Stimulated activated CD8-positive, alpha-beta memory T cell treated with anti-CD3 and anti-CD28 coated beads, Interleukin-12 subunit alpha, Interleukin-12 subunit beta, amount 100 ng/mL, for 1 hour (primary cell): ENCODE measurements at regions not wholly inside any gene's neighbourhood (a gene's known extent, or its start where the extent isn't known, plus 50 kb on each side); places are given as distances from the start of the nearest gene placed in this dataset.

ENCODE experiments used
- DNase-seq: peaks from one replicate; pipeline ENCODE4 v3.0.0-alpha.2; 2020; ENCODE audit warnings: low read depth

DNA sequence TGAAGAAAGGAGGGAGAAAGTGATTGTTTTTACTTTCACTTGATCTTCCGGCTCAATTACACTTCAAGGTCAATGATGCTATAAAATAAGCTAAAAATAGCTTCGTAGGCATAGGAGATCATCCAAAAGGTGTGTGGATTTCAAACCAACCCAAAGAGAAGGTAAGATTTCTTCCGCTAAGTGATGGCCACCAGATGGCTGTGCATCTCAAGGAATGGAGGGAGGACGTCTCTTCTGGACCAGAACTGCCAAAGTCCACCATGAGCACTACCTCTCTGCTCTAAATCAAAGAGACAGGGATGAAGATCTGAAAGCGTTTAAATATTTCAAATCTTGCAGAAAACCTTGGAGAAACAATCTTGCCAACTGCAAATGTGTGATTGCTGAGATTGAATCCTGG is 199.1 kb upstream of the ZPLD1 start:
- no peak for DNase-seq

DNA sequence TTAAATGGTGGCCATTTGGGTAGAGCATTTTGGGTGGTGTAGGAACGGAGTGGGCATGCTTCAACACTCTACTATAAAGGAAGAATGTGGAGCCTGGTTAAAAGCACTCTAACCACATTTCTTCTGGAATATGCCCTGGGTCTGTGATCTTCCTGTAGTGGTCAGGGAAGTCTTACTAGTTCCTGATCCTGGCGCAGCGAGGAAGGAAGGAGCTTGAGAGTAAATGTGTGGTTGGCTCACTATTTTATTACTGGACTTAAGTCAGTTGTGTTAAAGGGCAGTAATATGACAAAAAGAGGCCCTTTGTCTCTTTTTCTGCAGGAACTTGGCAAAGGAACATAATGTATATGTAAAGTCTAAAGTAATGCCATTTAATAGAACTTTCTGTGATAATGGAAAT is 197.6 kb upstream of the ZPLD1 start:
- no peak for DNase-seq

GRCh38 chr3:102237838-102238237 is 197.0 kb upstream of the ZPLD1 start:
- DNase-seq, result no peak

GRCh38 chr3:102238362-102238761 is 196.5 kb upstream of the ZPLD1 start:
- DNase-seq, result no peak

DNA sequence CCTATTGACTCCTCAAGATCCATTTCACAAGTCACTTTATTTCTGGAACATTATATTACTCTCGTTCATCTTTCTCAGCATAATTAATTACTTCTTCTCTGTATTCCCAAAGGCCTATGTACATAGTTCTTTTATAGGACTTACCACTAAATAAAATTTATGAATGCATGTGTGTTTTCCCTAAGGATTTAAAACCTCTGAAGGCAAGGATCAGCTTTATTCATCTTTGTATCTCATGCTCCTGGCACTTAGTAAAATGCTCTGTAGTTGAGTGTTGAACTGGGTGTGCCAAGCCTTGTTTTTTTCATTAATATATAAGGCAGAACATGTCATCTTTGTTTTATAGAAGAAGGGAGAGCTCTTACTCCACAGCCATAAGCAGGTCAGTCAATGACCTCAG is 194.1 kb upstream of the ZPLD1 start:
- DNase-seq, result no peak

GRCh38 chr3:102248981-102249705 is 185.7 kb upstream of the ZPLD1 start:
- DNase-seq, result no peak

GRCh38 chr3:102255736-102256135 is 179.1 kb upstream of the ZPLD1 start:
- DNase-seq, result no peak

GRCh38 chr3:102258666-102259227 is 176.1 kb upstream of the ZPLD1 start:
- no peak for DNase-seq

- DNase-seq, result no peak
Measured at GRCh38 chr3:102259663-102260062, 175.2 kb upstream of the ZPLD1 start.

DNA sequence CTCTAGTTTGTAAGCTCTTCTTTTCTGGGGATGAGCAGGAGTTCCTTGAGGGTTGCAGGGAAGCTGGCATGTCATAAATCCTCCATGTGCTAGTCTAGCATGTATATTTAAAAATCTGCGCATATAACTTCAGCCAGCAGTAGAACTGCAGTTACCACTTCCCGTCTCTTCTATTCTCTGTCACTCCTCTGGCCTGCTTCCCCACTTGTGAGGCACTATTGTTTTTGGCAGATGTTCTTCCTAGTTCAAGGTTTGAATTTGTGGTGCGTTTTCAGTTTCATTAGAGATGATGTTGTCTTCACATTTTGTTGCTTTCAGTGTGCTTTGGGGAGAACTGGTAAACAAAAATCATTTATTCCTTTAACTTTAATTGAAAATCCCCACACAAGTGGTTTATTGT is 169.1 kb upstream of the ZPLD1 start:
- DNase-seq, result no peak

- DNase-seq, result no peak
Measured at GRCh38 chr3:102269406-102269805, 165.4 kb upstream of the ZPLD1 start.

DNA sequence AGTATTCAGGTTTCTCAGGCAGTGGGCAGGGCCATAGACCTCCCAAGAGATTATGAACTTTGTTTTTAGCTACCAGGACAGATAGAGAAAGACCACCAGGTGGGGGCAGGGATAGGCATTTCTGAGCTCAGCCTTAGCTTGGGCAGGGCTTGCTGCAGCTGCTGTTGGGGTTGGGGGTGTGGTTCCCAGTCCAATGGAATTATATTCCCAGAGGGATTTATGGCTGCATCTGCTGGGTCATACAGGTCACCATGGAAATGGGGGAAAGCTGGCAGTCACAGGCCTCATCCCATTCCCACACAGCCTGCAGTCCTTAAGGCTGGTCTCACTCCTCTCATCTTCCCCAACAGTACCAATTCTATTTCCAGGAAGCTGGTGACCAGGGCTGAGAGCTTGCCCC is 144.6 kb upstream of the ZPLD1 start:
- DNase-seq, result no peak

DNA sequence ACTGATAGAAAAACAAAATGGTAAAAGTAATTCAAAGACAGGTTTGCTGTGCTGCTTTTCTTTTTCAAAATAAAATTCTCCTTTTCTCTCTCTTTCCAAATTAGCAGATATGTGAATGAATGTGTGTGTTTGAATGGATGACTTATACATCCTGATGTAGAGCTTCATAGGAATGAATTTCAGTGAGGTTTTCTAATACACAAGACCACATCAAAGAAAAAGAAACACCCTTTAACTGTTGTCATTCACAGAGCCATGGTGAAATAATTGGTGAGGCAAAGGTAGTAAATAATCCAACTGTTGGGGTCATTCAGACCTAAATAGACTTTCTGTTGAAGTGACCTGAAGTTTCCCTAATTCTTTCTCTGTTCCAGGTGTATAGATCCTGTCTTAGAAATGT is 139.1 kb upstream of the ZPLD1 start:
- no peak for DNase-seq

DNA sequence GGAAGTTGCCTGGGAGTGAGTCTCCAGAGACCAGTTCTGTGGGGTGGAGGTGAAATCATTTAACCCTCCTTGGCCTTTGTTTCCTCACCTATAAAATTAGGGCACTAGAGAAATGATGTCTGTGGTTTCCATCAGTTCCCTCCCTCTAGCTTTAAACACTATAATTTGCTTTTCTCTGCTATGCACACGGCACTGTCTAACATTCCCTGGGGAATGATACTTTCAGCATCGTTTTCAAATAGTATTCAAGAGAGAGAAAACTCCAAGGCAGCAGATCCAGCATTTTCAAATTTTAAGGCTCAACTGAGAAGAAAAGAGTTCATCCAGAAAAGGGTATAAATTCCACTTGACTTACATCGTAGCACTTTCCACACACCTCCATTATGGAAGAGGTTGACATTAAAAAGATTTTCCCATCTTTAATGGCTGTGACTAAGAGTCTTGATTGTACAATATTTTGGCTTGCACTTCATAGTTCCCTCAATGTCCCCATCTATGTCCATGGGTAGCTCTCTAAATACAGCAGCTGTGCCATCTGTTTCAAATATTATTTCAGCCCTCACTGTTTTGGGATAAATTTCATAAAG is 137.7 kb upstream of the ZPLD1 start:
- DNase-seq, result no peak

GRCh38 chr3:102299125-102299877 is 135.5 kb upstream of the ZPLD1 start:
- no peak for DNase-seq

- DNase-seq, result no peak
Measured at GRCh38 chr3:102301155-102301880, 133.5 kb upstream of the ZPLD1 start.

DNA sequence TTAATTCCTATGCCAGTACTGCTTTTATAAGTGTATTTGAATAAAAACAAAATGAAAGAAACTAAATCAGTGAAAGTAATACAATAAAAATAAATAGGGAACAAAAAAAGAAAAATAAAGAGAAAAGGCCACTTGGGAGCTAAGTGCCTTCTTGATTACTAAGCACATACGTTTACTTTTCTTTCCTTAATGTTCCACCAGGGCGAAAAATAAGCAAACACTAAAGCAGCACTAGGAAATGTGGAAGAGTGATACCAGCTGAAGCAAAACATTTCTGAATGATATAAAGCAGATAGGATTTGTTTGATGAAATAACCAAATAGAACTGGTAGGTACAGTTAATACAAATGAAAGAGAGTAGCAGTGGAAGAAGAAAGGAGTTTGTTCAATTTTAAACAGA is 132.8 kb upstream of the ZPLD1 start:
- no peak for DNase-seq

DNA sequence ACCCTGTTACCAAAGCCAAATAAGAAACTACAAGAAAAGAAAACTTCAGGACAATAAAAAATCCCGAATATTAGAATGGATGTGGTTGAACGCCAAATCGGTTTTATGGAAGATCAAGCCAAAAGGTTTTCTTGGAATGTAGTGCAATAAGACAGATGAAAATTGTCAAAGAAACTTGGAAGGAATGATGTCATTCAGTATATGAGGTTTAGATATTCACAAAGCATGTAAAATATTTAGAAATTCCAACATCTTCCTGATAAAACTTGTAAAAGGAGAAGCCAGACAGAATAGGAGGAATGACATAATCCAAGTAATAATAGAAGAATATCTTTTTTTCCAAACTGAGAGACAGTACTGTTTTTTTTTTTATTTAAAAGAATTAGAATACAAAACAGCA is 130.3 kb upstream of the ZPLD1 start:
- DNase-seq, result no peak

- no peak for DNase-seq
Measured at GRCh38 chr3:102307442-102307841, 127.4 kb upstream of the ZPLD1 start.

GRCh38 chr3:102329066-102329465 is 105.7 kb upstream of the ZPLD1 start:
- DNase-seq, result no peak

GRCh38 chr3:102329561-102329960 is 105.3 kb upstream of the ZPLD1 start:
- no peak for DNase-seq

DNA sequence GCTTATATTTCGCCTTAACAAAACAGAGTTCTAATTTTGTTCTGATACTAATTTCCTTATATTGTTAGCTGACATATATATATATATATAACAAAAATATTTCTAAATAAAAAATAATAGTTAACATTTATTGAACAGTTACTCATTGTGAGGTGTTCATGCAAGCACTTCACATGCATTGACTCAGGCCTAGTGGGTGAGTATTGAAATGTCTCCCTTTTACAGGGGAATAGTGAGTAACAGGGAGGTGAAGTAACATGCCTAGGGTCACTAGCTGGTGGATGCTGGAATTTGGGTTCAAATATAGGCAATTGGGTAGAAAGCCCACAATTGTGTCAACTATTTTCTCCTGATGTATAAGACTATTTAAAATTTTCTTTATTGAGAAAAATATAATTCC is 102.6 kb upstream of the ZPLD1 start:
- DNase-seq, result no peak
